CD14-positive monocyte (primary cell): ENCODE measurements at regions not wholly inside any gene's neighbourhood (a gene's known extent, or its start where the extent isn't known, plus 50 kb on each side); places are given as distances from the start of the nearest gene placed in this dataset.

Experiments
- DNase-seq, 3 donors: peaks; one replicate each; pipeline ENCODE4 v3.0.0-alpha.2; 2011 to 2022
- H2AFZ ChIP-seq: 2 replicates; pipeline ENCODE4 v1.6.0; 2012; ENCODE audit warnings: mild to moderate bottlenecking, low read depth, low read length, inconsistent platforms; ENCODE audit not compliant: insufficient read depth, poor library complexity, severe bottlenecking
- H3K27ac ChIP-seq, 2 donors: 1 replicate in 1 of 2; 2 replicates in 1 of 2; pipeline ENCODE4 v1.5.1; 2012 to 2013; ENCODE audit warnings: low read length in 2 of 2, control low read depth in 1 of 2, inconsistent platforms in 1 of 2, low read depth in 1 of 2, mild to moderate bottlenecking in 1 of 2
- H3K27me3 ChIP-seq, 2 donors: one replicate each; pipeline versions ENCODE4 v1.6.0 to v1.6.1; 2011 to 2013; ENCODE audit warnings: low read length in 2 of 2; ENCODE audit not compliant: control insufficient read depth in 2 of 2, insufficient read depth in 2 of 2
- H3K36me3 ChIP-seq, 2 donors: replicated peaks in 1 of 2; 1 replicate in 1 of 2; 2 replicates in 1 of 2; pipeline versions ENCODE4 v1.5.1 to v1.6.1; 2012 to 2013; ENCODE audit warnings: low read length in 2 of 2, control low read depth in 1 of 2, inconsistent platforms in 1 of 2, mild to moderate bottlenecking in 1 of 2; ENCODE audit not compliant: insufficient read depth in 2 of 2, control insufficient read depth in 1 of 2
- H3K4me1 ChIP-seq, 2 donors: 1 replicate in 1 of 2; 2 replicates in 1 of 2; pipeline versions ENCODE4 v1.5.1 to v1.6.1; 2012 to 2013; ENCODE audit warnings: low read length in 2 of 2, control low read depth in 1 of 2, inconsistent platforms in 1 of 2, mild to moderate bottlenecking in 1 of 2, moderate library complexity in 1 of 2; ENCODE audit not compliant: insufficient read depth in 2 of 2, control insufficient read depth in 1 of 2
- H3K4me2 ChIP-seq: replicated peaks from 2 replicates; pipeline ENCODE3; 2012; ENCODE audit warnings: low read length, moderate library complexity, mild to moderate bottlenecking; ENCODE audit not compliant: poor library complexity, severe bottlenecking; ENCODE audit errors: extremely low read depth
- H3K4me3 ChIP-seq, 3 experiments: fragments of 200-600 bp in 1 of 3; sonication (generic) in 1 of 3; replicated peaks in 1 of 3; 1 replicate in 2 of 3; 2 replicates in 1 of 3; pipeline ENCODE4 v1.5.1; 2011 to 2013; ENCODE audit warnings: low read length in 3 of 3, mild to moderate bottlenecking in 3 of 3, control low read depth in 2 of 3, low read depth in 2 of 3, inconsistent platforms in 1 of 3, moderate library complexity in 1 of 3
- H3K79me2 ChIP-seq: 2 replicates; pipeline ENCODE4 v1.6.0; 2012; ENCODE audit warnings: mild to moderate bottlenecking, control low read depth, inconsistent platforms, low read length, moderate library complexity; ENCODE audit not compliant: insufficient read depth
- H3K9ac ChIP-seq: 2 replicates; pipeline ENCODE4 v1.6.0; 2017; ENCODE audit warnings: low read length, mild to moderate bottlenecking; ENCODE audit not compliant: insufficient read depth, poor library complexity, severe bottlenecking
- H3K9me3 ChIP-seq, 2 donors: replicated peaks in 1 of 2; 1 replicate in 1 of 2; 2 replicates in 1 of 2; pipeline versions ENCODE4 v1.5.1 to v1.6.1; 2012 to 2013; ENCODE audit warnings: low read length in 2 of 2, control low read depth in 1 of 2; ENCODE audit not compliant: control insufficient read depth in 1 of 2, insufficient read depth in 1 of 2
- H4K20me1 ChIP-seq: 2 replicates; pipeline ENCODE4 v1.6.0; 2012; ENCODE audit warnings: mild to moderate bottlenecking, low read length, control low read depth, moderate library complexity; ENCODE audit not compliant: insufficient read depth
- H3K27ac Mint-ChIP-seq, 7 donors: one replicate each; pipeline ENCODE4 v1.8.0; 2020; ENCODE audit warnings: mild to moderate bottlenecking in 7 of 7, mixed read lengths in 7 of 7, moderate library complexity in 6 of 7, inconsistent platforms in 2 of 7
- H3K27me3 Mint-ChIP-seq, 3 donors: one replicate each; pipeline ENCODE4 v1.8.0; 2021 to 2022; ENCODE audit warnings: low read depth in 3 of 3, mild to moderate bottlenecking in 3 of 3, mixed read lengths in 3 of 3, moderate library complexity in 3 of 3, inconsistent platforms in 1 of 3
- H3K36me3 Mint-ChIP-seq, 2 donors: one replicate each; pipeline ENCODE4 v1.8.0; 2020; ENCODE audit warnings: mixed read lengths in 2 of 2, inconsistent platforms in 1 of 2, mild to moderate bottlenecking in 1 of 2
- H3K4me1 Mint-ChIP-seq: one replicate; pipeline ENCODE4 v1.8.0; 2020; ENCODE audit warnings: mild to moderate bottlenecking, mixed read lengths
- H3K4me3 Mint-ChIP-seq, 2 donors: one replicate each; pipeline ENCODE4 v1.8.0; 2020; ENCODE audit warnings: mild to moderate bottlenecking in 2 of 2, mixed read lengths in 2 of 2, moderate library complexity in 1 of 2
- H3K9me3 Mint-ChIP-seq, 7 donors: one replicate each; pipeline ENCODE4 v1.8.0; 2020 to 2022; ENCODE audit warnings: mixed read lengths in 7 of 7, mild to moderate bottlenecking in 6 of 7, moderate library complexity in 6 of 7, inconsistent platforms in 2 of 7
- CTCF ChIP-seq: fragments of 200-600 bp; IDR thresholded peaks from one replicate; pipeline ENCODE4 v1.8.0; 2022; ENCODE audit warnings: antibody characterized with exemption, mild to moderate bottlenecking
- WGBS: methylation state at CpG from one replicate; pipeline ENCODE4 v1.1.5; 2013; ENCODE audit warnings: missing lambda C conversion rate; ENCODE audit not compliant: insufficient coverage; 5-methylcytosine and 5-hydroxymethylcytosine counted together
- intact Hi-C, 2 donors: fragments of 100-400 bp; cut with micrococcal nuclease; formaldehyde crosslinking; loops; one replicate each; pipeline versions ENCODE4 v1.15.0 to v1.15.1; 2023

- no peak overlapping the region for H3K27ac Mint-ChIP-seq
- WGBS, result no CpG with 5 or more reads among the region's 6 CpGs
- no peak overlapping the region for H3K4me3 ChIP-seq
- H3K27me3 ChIP-seq, result no peaks in the 10 kb centered on the region
- H3K4me1 Mint-ChIP-seq, result no peaks in the 10 kb centered on the region
- no peak overlapping the region for H3K4me2 ChIP-seq
- H3K27me3 Mint-ChIP-seq, result peaks cover 0 to 6% (median 4%) of the 10 kb centered on the region in 3 donors
- H3K79me2 ChIP-seq, result no peaks in the 10 kb centered on the region
- H3K4me3 Mint-ChIP-seq, result no peak overlapping the region
- H3K36me3 Mint-ChIP-seq, result no peaks in the 10 kb centered on the region
- no peaks in the 10 kb centered on the region for H3K9me3 ChIP-seq
- no peak for DNase-seq
- H3K9ac ChIP-seq, result no peak overlapping the region
- no peak for TF ChIP-seq CTCF
- H3K4me1 ChIP-seq, result no peaks in the 10 kb centered on the region
- no peak overlapping the region for H3K27ac ChIP-seq
- no peak overlapping the region for H2AFZ ChIP-seq
- H3K36me3 ChIP-seq, result no peaks in the 10 kb centered on the region
- H4K20me1 ChIP-seq, result no peaks in the 10 kb centered on the region
- intact Hi-C loops, result no loop called here
- H3K9me3 Mint-ChIP-seq, result no peaks in the 10 kb centered on the region
These were observed 61.5 kb downstream of the PRSS23 start for GRCh38 chr11:86861810-86862209.

- Histone ChIP-seq H3K4me1 (no peaks in the 10 kb centered on the region), H3K27ac (no peak overlapping the region), H3K9ac (no peak overlapping the region), H3K9me3 (no peaks in the 10 kb centered on the region), H3K4me3 (no peak overlapping the region), H2AFZ (no peak overlapping the region), H3K27me3 (no peaks in the 10 kb centered on the region), H3K79me2 (no peaks in the 10 kb centered on the region), H4K20me1 (no peaks in the 10 kb centered on the region), H3K36me3 (no peaks in the 10 kb centered on the region), H3K4me2 (no peak overlapping the region)
- H3K36me3 Mint-ChIP-seq, result no peaks in the 10 kb centered on the region
- H3K27ac Mint-ChIP-seq, result no peak overlapping the region
- no peak overlapping the region for H3K4me3 Mint-ChIP-seq
- no CpG with 5 or more reads among the region's 2 CpGs for WGBS
- no peaks in the 10 kb centered on the region for H3K4me1 Mint-ChIP-seq
- peaks cover 0 to 3% (median 0%) of the 10 kb centered on the region in 3 donors for H3K27me3 Mint-ChIP-seq
- no peak for DNase-seq
- intact Hi-C loops, result no loop called here
- H3K9me3 Mint-ChIP-seq, result no peaks in the 10 kb centered on the region
- TF ChIP-seq CTCF, result no peak
These were observed 63.1 kb downstream of the PRSS23 start for GRCh38 chr11:86863476-86863875.
